T-helper 22 cell (primary cell): ENCODE measurements at regions not wholly inside any gene's neighbourhood (a gene's known extent, or its start where the extent isn't known, plus 50 kb on each side); places are given as distances from the start of the nearest gene placed in this dataset.
"Not testable (repeated sequence)": the region's sequence is repeated elsewhere in the genome, so short reads cannot be mapped to it uniquely, and the experiment has no call there.

ENCODE experiments used
- DNase-seq: peaks from one replicate; pipeline ENCODE4 v3.0.0-alpha.2; 2020; ENCODE audit warnings: low read depth

DNA sequence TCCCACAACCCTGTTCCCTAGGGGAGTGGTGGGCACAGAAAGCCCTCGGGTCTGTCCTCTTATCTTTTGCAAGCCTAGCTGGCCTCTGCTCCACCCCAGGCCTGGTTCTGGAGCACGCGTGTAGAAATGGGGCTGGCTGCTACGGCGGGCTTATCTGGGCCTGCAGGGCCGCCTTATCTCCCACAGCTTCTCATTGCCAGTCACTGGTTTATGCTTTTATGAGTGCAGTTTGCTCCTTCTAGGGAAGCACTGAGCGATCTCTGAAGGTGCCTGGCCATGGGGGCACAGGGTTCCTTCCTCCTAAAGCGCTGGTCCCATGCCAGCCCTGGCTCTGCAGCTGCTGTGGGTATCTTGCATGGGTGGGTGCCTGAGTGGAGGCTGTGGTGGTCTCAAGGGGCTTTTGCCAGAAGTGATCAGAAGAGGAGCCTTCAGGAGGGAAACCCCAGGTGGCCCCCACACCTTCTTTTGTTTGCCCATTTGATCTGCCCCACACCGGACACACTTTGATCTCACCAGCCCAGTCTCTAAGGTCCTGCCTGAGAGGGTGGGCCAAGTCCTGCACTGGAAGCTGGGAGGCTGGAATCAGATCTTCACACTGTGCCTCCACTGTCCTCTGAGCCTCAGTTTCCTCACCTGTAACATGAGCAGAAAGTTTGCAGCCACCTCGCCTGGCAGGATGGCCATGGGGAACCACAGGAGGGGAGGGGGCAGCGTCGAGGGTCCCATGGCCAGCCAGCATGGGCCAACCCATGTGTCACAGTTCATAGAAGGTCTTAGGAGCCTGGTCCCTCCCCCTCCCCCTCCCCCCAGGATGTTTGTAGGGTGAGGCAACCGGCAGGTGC is 86.6 kb upstream of the FGF3 start:
- DNase-seq: no peak

GRCh38 chr11:69906453-69906907 is 87.3 kb upstream of the FGF3 start:
- DNase-seq: no peak

- no peak for DNase-seq
These were observed 88.4 kb upstream of the FGF3 start for GRCh38 chr11:69907611-69908010.

- DNase-seq: no peak
These were observed 89.5 kb upstream of the FGF3 start for GRCh38 chr11:69908511-69909220.

GRCh38 chr11:69909561-69910518 is 90.6 kb upstream of the FGF3 start:
- no peak for DNase-seq

DNA sequence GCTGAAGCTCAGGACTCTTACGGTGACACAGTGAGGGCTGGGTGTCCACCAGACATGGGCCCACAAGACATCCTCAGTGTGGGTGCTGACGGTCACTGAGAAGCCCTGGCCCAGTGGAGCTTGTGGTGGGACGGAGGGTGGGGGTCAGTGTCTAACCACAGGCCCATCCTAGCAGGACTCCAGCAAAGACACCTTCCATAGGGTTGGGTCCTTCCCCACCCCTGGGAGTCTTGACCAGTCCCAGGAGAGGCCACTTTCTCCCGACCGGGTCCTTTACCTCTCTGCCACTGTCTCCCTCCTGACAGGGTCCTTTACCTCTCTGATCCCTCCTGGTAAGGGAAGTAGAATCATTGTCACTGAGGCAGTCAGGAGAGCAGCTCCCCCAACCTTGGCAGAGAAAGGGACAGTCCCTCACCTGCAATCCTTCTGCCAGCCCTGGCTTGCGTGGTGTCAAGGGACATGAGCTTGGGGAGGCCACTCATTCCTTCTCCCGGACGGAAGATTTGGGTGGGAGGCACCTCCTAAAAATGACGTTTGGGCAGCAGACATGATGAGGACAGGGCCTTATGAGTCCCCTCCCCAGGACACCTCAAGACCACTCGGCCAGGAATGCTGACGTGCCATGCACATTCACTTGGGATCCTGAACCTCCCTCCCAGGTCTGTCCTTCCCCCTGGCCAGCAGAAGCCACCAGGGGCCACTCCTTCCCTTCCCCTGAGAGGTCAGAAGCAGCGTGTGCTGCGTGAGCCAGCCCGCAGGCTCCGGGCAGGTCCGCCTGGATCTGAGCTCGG is 91.5 kb upstream of the FGF3 start:
- DNase-seq: no peak

DNA sequence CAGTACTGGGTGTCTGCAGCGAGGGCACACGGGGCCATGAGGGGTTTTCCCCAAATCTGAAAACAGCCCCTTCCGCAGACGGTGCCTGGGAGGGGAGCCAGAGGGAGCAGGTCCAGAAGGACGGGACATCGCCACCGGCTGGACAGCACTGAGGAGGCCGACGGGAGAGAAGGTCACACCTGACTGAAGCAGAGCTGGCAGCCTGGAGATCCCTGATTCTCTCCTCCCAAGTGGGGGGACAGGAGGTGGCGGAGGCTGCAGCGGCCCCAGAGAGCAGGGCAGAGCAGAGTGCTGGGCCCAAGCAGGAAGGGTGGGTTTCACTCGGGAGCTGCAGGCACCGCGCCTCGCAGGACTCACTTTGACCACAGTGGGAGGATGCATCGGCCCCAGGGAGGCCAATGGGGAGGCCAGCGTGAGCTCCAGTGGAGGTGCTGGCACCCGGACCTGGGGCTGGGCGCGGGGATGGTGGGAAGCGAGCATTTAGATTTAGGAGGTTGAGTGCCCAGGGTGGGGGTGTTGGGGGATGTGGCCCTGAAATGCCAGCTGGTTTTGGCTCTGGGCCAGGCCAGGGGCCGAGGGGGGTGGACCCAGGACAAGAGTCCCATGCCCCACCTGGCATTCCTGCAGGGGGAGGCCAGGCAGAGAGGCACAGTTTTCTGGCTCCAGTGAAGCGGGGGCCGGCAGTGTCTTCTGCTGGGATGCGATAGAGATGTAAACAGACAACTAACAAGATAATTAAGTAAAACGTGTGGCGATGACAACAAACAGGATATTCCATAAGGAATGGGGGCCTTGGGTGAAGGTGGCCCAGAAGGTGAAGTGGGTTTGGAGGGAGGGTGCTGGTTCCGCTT is 92.3 kb upstream of the FGF3 start:
- DNase-seq: no peak

DNA sequence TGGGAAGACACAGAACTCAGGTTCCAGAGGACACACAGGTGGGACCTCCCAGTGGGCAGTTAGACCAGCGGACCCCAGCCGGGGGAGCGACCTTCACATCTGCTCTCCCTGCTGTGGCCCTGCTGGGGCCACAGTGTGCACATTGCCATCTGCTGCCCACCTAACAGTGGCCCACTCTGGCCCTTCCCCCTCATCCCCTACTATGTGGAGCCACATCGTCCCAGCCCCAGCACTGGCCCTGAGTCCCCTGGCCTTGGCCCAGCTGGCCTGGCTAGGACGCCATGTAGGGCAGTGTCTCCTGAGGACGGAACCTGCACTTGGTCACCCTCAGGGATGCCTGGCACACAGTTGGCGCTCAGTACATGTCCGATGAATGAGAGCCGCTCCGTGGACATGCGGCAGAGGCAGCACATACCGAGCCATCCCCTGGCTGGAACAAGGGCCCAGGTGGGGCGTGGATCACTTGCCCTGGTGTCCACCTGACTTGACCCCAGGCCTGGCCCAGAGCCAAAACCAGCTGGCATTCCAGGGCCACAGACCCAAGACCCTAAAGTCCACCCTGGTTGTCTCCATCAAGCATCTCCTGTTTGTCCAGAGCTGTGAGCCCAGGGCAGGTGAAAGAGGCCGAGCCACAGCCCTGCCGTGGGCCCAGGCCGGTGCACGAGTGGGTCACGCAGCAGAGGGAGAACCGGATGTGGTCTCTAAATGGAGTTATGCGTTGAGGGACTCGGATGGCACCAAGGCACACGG is 93.1 kb upstream of the FGF3 start:
- no peak for DNase-seq

- DNase-seq: no peak
These were observed 93.8 kb upstream of the FGF3 start for GRCh38 chr11:69912911-69913451.

GRCh38 chr11:69913591-69914285 is 94.5 kb upstream of the FGF3 start:
- no peak for DNase-seq

DNA sequence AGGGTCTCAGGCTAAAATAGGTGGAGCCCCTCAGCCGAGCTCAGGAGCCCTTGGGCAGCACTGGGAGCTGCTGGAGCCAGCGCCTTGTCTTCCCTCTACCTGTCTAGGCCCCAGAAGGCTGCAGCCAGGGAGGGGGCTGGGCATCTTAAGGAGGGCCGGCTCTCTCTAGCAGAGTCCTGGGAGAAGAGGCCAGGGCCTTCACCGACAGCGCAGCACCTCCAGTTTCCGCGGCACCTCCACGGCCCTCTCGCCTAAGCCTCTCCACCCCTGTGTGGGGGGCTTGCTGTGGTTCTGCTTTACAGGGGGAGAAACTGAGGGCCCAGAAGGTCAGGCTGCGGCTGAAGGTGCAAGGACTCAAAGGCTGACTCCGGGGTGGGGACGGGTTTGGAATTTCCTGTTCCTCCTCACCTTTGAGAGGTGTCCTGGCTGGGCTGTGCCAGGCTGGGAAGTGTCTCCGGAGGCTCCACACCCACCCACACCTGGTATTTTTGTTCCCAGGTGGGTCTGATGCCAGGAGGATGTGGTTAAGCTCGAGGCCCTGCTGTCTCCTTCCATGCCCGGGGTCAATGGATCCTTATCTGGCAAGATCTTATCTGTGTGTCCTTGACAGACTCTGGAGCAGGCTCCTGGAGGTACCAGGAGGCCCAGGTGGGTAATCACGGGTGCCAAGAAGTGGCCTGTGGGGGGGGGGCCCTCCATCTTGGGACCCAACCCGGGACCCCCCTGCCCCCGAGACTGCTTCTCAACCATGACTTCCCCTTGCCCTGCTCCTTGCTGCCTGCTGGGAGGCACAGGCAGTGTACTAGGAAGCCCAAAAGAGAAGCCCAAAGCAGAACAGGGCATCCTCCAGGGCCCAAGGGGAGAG is 95.3 kb upstream of the FGF3 start:
- no peak for DNase-seq

- DNase-seq: no peak
These were observed 95.9 kb upstream of the FGF3 start for GRCh38 chr11:69915151-69915500.

DNA sequence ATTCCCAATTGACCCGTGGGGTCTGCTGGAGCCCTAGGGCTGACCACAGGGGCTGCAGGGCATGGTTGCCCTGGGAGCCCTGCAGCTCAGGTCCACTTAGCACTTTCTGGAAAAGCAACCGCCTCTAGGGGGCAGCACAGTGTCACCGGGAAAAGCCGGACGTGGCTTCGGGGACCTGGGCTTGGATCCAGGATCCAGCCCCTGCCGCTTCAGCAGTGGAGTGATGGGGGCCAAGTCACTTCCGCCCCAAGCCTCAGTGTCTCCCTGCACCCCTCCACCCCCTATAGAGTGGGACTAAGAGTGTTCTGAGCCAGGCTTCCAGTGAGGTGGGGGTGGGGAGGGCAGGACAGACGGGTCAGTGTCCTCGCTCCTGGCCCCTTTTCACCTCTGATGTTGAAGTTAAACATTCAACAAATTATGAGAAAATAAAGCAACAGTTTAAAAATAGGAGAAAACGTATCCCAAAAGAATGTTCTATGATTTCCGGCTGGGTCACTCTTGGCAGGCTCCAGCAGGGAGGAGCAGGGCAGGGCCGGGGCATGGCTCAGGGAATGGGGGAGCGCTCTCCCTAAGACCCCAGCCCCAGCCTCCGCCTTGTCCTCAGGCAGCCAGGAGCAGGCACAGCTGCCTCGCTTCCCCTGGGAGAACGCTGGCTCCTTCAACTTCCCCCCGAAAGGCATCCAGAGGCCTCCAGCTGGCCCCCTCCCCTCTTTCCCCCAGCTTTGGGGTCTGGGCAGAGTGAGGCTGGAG is 96.5 kb upstream of the FGF3 start:
- no peak for DNase-seq

GRCh38 chr11:69916251-69916649 is 97.0 kb upstream of the FGF3 start:
- not testable (repeated sequence) for DNase-seq

- no peak for DNase-seq
These were observed 97.7 kb upstream of the FGF3 start for GRCh38 chr11:69916806-69917387.

DNA sequence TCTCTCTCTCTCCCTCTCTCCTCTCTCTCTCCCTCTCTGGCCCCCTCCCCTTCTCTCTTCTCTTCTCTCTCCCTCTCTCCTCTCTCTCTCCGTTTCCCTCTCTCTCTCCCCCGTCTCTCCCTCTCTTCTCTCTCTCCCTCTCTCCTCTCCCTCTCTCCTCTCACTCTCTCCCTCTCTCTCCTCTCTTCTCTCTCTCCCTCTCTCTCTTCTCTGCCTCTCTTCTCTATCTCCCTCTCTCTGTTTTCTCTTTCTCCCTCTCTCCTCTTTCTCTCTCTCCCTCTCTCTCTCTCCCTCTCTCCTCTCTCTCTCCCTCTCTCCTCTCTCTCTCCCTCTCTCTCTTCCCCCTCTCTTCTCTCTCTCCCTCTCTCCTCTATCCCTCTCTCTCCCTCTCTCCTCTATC is 98.3 kb upstream of the FGF3 start:
- DNase-seq: no peak
